Activated T-cell treated with anti-CD3 and anti-CD28 coated beads, Interleukin-2, amount 50 U/mL, for 48 hours (primary cell): ENCODE measurements at regions not wholly inside any gene's neighbourhood (a gene's known extent, or its start where the extent isn't known, plus 50 kb on each side); places are given as distances from the start of the nearest gene placed in this dataset.
"Not testable (repeated sequence)": the region's sequence is repeated elsewhere in the genome, so short reads cannot be mapped to it uniquely, and the experiment has no call there.

ENCODE experiments used
- DNase-seq, 2 experiments: peaks; one replicate each; pipeline ENCODE4 v3.0.0-alpha.2; 2020

GRCh38 chr3:115254492-115255196 is 107.6 kb upstream of the ZBTB20 start:
- no peak for DNase-seq

GRCh38 chr3:115255197-115255585 is 108.1 kb upstream of the ZBTB20 start:
- DNase-seq = no peak

GRCh38 chr3:115270849-115271248 is 123.8 kb upstream of the ZBTB20 start:
- DNase-seq = no peak

- DNase-seq = no peak
These were observed 125.1 kb upstream of the ZBTB20 start for GRCh38 chr3:115272036-115272824.

GRCh38 chr3:115275896-115276295 is 128.8 kb upstream of the ZBTB20 start:
- DNase-seq = no peak

GRCh38 chr3:115279939-115280338 is 132.9 kb upstream of the ZBTB20 start:
- no peak for DNase-seq

GRCh38 chr3:115280506-115280905 is 133.4 kb upstream of the ZBTB20 start:
- no peak for DNase-seq

GRCh38 chr3:115281697-115282675 is 134.9 kb upstream of the ZBTB20 start:
- no peak for DNase-seq

- no peak for DNase-seq
These were observed 137.9 kb upstream of the ZBTB20 start for GRCh38 chr3:115284980-115285379.

- DNase-seq = no peak
These were observed 139.6 kb upstream of the ZBTB20 start for GRCh38 chr3:115286529-115287197.

- DNase-seq = no peak
These were observed 140.1 kb upstream of the ZBTB20 start for GRCh38 chr3:115287198-115287597.

GRCh38 chr3:115292131-115292530 is 145.0 kb upstream of the ZBTB20 start:
- DNase-seq = no peak

GRCh38 chr3:115292677-115293165 is 145.6 kb upstream of the ZBTB20 start:
- no peak for DNase-seq

GRCh38 chr3:115293321-115293720 is 146.2 kb upstream of the ZBTB20 start:
- DNase-seq = no peak

- no peak for DNase-seq
These were observed 154.3 kb upstream of the ZBTB20 start for GRCh38 chr3:115301364-115301860.

GRCh38 chr3:115317953-115318352 is 170.9 kb upstream of the ZBTB20 start:
- DNase-seq = not testable (repeated sequence)

GRCh38 chr3:115321400-115321805 is 174.3 kb upstream of the ZBTB20 start:
- DNase-seq = no peak

- DNase-seq = no peak
These were observed 175.8 kb upstream of the ZBTB20 start for GRCh38 chr3:115322901-115323300.

- no peak for DNase-seq
These were observed 176.3 kb upstream of the ZBTB20 start for GRCh38 chr3:115323380-115323779.

- no peak for DNase-seq
These were observed 177.0 kb upstream of the ZBTB20 start for GRCh38 chr3:115324056-115324455.

- DNase-seq = no peak
These were observed 178.5 kb upstream of the ZBTB20 start for GRCh38 chr3:115325539-115325938.

- no peak for DNase-seq
These were observed 183.3 kb upstream of the ZBTB20 start for GRCh38 chr3:115330430-115330829.
